GM23338 (cell line): ENCODE measurements at regions not wholly inside any gene's neighbourhood (a gene's known extent, or its start where the extent isn't known, plus 50 kb on each side); places are given as distances from the start of the nearest gene placed in this dataset.
"Not testable (repeated sequence)": the region's sequence is repeated elsewhere in the genome, so short reads cannot be mapped to it uniquely, and the experiment has no call there.

Experiments used
- ATAC-seq: fragments of 200-7000 bp; cut with Tn5 transposase; 3 replicates; pipeline ENCODE4 v1.9.1; 2020
- DNase-seq: peaks from one replicate; pipeline ENCODE4 v3.0.0-alpha.2; 2015; ENCODE audit warnings: low spot score
- H2AFZ ChIP-seq: fragments of 200-600 bp; sonication (generic); 2 replicates; pipeline ENCODE4 v1.8.0; 2016; ENCODE audit warnings: antibody characterized with exemption, mild to moderate bottlenecking, moderate library complexity
- H3F3A ChIP-seq: fragments of 200-600 bp; sonication (generic); replicated peaks from 2 replicates; pipeline ENCODE4 v1.8.0; 2017; ENCODE audit warnings: antibody characterized with exemption, mixed run types, low read depth
- H3K27ac ChIP-seq: fragments of 200-600 bp; sonication (generic); 2 replicates; pipeline ENCODE4 v1.6.1; 2016; ENCODE audit warnings: low read depth
- H3K27me3 ChIP-seq: fragments of 200-600 bp; sonication (generic); 2 replicates; pipeline ENCODE4 v1.8.0; 2016; ENCODE audit warnings: mild to moderate bottlenecking, mixed run types, moderate library complexity; ENCODE audit not compliant: insufficient read depth
- H3K36me3 ChIP-seq: fragments of 200-600 bp; sonication (generic); 2 replicates; pipeline ENCODE4 v1.8.0; 2016; ENCODE audit warnings: mild to moderate bottlenecking; ENCODE audit not compliant: insufficient read depth
- H3K4me1 ChIP-seq: fragments of 200-600 bp; sonication (generic); 2 replicates; pipeline ENCODE4 v1.8.0; 2016; ENCODE audit warnings: mild to moderate bottlenecking, moderate library complexity; ENCODE audit not compliant: insufficient read depth
- H3K4me2 ChIP-seq: fragments of 200-600 bp; sonication (generic); 2 replicates; pipeline ENCODE4 v1.7.1; 2017; ENCODE audit warnings: mixed run types
- H3K4me3 ChIP-seq: fragments of 200-600 bp; sonication (generic); 2 replicates; pipeline ENCODE4 v1.6.1; 2016; ENCODE audit warnings: mixed run types
- H3K79me2 ChIP-seq: fragments of 200-600 bp; sonication (generic); replicated peaks from 2 replicates; pipeline ENCODE4 v1.8.0; 2017; ENCODE audit warnings: mild to moderate bottlenecking; ENCODE audit not compliant: insufficient read depth
- H3K9me2 ChIP-seq: fragments of 200-600 bp; sonication (generic); 2 replicates; pipeline ENCODE4 v1.8.0; 2017; ENCODE audit not compliant: insufficient read depth
- H4K20me1 ChIP-seq: fragments of 200-600 bp; sonication (generic); replicated peaks from 2 replicates; pipeline ENCODE4 v1.8.0; 2017; ENCODE audit warnings: mild to moderate bottlenecking; ENCODE audit not compliant: insufficient read depth
- H3K27ac Mint-ChIP-seq: 2 replicates; pipeline ENCODE4 v1.8.0; 2020; ENCODE audit warnings: inconsistent platforms, mild to moderate bottlenecking, moderate library complexity, mixed read lengths
- H3K27me3 Mint-ChIP-seq: 3 replicates; pipeline ENCODE4 v1.8.0; 2022; ENCODE audit warnings: low read depth, mild to moderate bottlenecking, moderate library complexity, mixed read lengths, inconsistent platforms; ENCODE audit not compliant: insufficient read depth, poor library complexity
- H3K36me3 Mint-ChIP-seq: 3 replicates; pipeline ENCODE4 v1.8.0; 2021; ENCODE audit warnings: low read depth, mild to moderate bottlenecking, inconsistent platforms, moderate library complexity, mixed read lengths
- H3K4me1 Mint-ChIP-seq: 3 replicates; pipeline ENCODE4 v1.8.0; 2020; ENCODE audit warnings: mild to moderate bottlenecking, inconsistent platforms, mixed read lengths
- H3K4me3 Mint-ChIP-seq: 3 replicates; pipeline ENCODE4 v1.8.0; 2021; ENCODE audit warnings: moderate library complexity, mild to moderate bottlenecking, inconsistent platforms, mixed read lengths
- H3K9me3 Mint-ChIP-seq: 3 replicates; pipeline ENCODE4 v1.8.0; 2020; ENCODE audit warnings: moderate library complexity, mild to moderate bottlenecking, inconsistent platforms, mixed read lengths
- CREB1 ChIP-seq: fragments of 250-450 bp; sonication (Bioruptor Pico); IDR thresholded peaks from 2 replicates; pipeline ENCODE4 v1.5.0; 2020; ENCODE audit warnings: low read depth, mild to moderate bottlenecking, moderate library complexity
- CTCF ChIP-seq, 2 experiments: fragments of 200-600 bp in 1 of 2; sonication (generic) in 1 of 2; conservative IDR thresholded peaks; 2 replicates each; pipeline versions ENCODE4 v1.5.1 to v1.6.1; 2016 to 2017; ENCODE audit warnings: antibody characterized with exemption in 2 of 2, low read depth in 2 of 2, mild to moderate bottlenecking in 2 of 2, moderate library complexity in 1 of 2
- EZH2 ChIP-seq: fragments of 200-600 bp; sonication (generic); IDR thresholded peaks from one replicate; pipeline ENCODE4 v1.8.0; 2017; ENCODE audit warnings: antibody characterized with exemption, mild to moderate bottlenecking, low read depth; ENCODE audit not compliant: unreplicated experiment
- JUNB ChIP-seq: IDR thresholded peaks from one replicate; pipeline ENCODE4 v1.6.1; 2016; ENCODE audit warnings: antibody characterized with exemption; ENCODE audit not compliant: unreplicated experiment
- POLR2AphosphoS5 ChIP-seq: IDR thresholded peaks from 2 replicates; pipeline ENCODE4 v1.6.1; 2016; ENCODE audit warnings: antibody characterized with exemption, low read depth
- STAT1 ChIP-seq: IDR thresholded peaks from one replicate; pipeline ENCODE4 v1.6.1; 2016; ENCODE audit warnings: antibody characterized with exemption; ENCODE audit not compliant: unreplicated experiment
- ZNF114 ChIP-seq: fragments of 250-450 bp; sonication (Bioruptor Pico); IDR thresholded peaks from 2 replicates; pipeline ENCODE4 v1.5.0; 2020; ENCODE audit warnings: mild to moderate bottlenecking, moderate library complexity
- ZNF331 ChIP-seq: fragments of 250-450 bp; sonication (Bioruptor Pico); IDR thresholded peaks from 2 replicates; pipeline ENCODE4 v1.5.0; 2020; ENCODE audit warnings: low read depth, mild to moderate bottlenecking, moderate library complexity
- TF ChIP-seq, protein P1 (sequence below): IDR thresholded peaks from one replicate; pipeline ENCODE4 v1.6.1; 2018; ENCODE audit warnings: antibody characterized with exemption; ENCODE audit not compliant: unreplicated experiment
- TF ChIP-seq, protein P2 (sequence below): IDR thresholded peaks from 2 replicates; pipeline ENCODE4 v1.6.1; 2016; ENCODE audit warnings: antibody characterized with exemption

- TF ChIP-seq ZNF331 (no peak), CREB1 (CRISPR knock-in tag) (no peak), EZH2 (no peak)
Measured at GRCh38 chr9:82135106-82135505, 146.5 kb downstream of the SPATA31D1 start (continued).

GRCh38 chr9:82138081-82138480 lies 149.5 kb downstream of the SPATA31D1 start:
- not testable (repeated sequence) for H3K9me3 Mint-ChIP-seq, H3K27me3 ChIP-seq, H3K27ac ChIP-seq, H2AFZ ChIP-seq, H3K4me1 Mint-ChIP-seq, H4K20me1 ChIP-seq, H3K27ac Mint-ChIP-seq, H3F3A ChIP-seq, H3K36me3 Mint-ChIP-seq, H3K4me1 ChIP-seq, ATAC-seq, H3K27me3 Mint-ChIP-seq, H3K9me2 ChIP-seq, H3K4me2 ChIP-seq, DNase-seq, H3K4me3 ChIP-seq, H3K36me3 ChIP-seq, H3K79me2 ChIP-seq, H3K4me3 Mint-ChIP-seq

DNA sequence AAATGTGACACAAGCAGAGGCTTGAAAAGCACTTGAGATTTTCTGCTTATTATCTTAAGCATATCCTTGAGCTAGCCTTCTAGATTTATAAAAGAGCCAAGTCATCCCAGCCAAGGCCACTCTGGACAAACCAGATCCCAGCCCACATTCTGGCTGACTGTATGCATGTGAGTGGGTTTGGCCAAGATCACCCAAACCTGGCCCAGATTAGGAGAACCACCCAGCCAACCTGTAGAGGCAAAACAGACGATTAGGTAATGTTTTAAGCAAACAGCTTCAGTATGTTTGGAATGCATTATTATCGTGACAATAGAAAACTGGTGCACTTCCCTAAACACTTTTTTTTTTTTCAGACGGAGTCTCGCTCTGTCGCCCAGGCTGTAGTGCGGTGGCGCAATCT lies 151.9 kb downstream of the SPATA31D1 start:
- peaks cover 5% of the 10 kb centered on the region; the same call in 2 of the 3 replicates for H3K36me3 Mint-ChIP-seq
- H3K4me3 ChIP-seq, result no peak overlapping the region
- 0 out of 2 replicates have a peak, but pooled peaks cover 5% of the 10 kb centered on the region for H3K9me2 ChIP-seq
- no peaks in the 10 kb centered on the region for H3K79me2 ChIP-seq
- H3K4me2 ChIP-seq, result no peak overlapping the region
- peaks cover 3% of the 10 kb centered on the region; the same call in 2 of the 3 replicates for H3K9me3 Mint-ChIP-seq
- DNase-seq, result no peak
- H3K4me1 Mint-ChIP-seq, result no peaks in the 10 kb centered on the region
- H3K27ac ChIP-seq, result no peak overlapping the region
- no peak for ATAC-seq
- no peaks in the 10 kb centered on the region for H4K20me1 ChIP-seq
- no peaks in the 10 kb centered on the region for H3K27me3 Mint-ChIP-seq
- H3K4me3 Mint-ChIP-seq, result no peak overlapping the region
- no peaks in the 10 kb centered on the region for H3K36me3 ChIP-seq
- no peaks in the 10 kb centered on the region for H3K4me1 ChIP-seq
- no peaks in the 10 kb centered on the region for H3F3A ChIP-seq
- no peak overlapping the region for H3K27ac Mint-ChIP-seq
- no peaks in the 10 kb centered on the region for H3K27me3 ChIP-seq
- H2AFZ ChIP-seq, result no peak overlapping the region
- TF ChIP-seq CREB1 (CRISPR knock-in tag) (no peak), JUNB (no peak), POLR2AphosphoS5 (no peak), ZNF331 (no peak), CTCF (conservative IDR thresholded peaks at IDR 0.05; ENCODE audit: low read depth in 2 of 2) (no peak), ZNF114 (CRISPR knock-in tag) (no peak), STAT1 (no peak)
- TF ChIP-seq, protein P1, sequence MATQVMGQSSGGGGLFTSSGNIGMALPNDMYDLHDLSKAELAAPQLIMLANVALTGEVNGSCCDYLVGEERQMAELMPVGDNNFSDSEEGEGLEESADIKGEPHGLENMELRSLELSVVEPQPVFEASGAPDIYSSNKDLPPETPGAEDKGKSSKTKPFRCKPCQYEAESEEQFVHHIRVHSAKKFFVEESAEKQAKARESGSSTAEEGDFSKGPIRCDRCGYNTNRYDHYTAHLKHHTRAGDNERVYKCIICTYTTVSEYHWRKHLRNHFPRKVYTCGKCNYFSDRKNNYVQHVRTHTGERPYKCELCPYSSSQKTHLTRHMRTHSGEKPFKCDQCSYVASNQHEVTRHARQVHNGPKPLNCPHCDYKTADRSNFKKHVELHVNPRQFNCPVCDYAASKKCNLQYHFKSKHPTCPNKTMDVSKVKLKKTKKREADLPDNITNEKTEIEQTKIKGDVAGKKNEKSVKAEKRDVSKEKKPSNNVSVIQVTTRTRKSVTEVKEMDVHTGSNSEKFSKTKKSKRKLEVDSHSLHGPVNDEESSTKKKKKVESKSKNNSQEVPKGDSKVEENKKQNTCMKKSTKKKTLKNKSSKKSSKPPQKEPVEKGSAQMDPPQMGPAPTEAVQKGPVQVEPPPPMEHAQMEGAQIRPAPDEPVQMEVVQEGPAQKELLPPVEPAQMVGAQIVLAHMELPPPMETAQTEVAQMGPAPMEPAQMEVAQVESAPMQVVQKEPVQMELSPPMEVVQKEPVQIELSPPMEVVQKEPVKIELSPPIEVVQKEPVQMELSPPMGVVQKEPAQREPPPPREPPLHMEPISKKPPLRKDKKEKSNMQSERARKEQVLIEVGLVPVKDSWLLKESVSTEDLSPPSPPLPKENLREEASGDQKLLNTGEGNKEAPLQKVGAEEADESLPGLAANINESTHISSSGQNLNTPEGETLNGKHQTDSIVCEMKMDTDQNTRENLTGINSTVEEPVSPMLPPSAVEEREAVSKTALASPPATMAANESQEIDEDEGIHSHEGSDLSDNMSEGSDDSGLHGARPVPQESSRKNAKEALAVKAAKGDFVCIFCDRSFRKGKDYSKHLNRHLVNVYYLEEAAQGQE, result no peak
- TF ChIP-seq, protein P2, sequence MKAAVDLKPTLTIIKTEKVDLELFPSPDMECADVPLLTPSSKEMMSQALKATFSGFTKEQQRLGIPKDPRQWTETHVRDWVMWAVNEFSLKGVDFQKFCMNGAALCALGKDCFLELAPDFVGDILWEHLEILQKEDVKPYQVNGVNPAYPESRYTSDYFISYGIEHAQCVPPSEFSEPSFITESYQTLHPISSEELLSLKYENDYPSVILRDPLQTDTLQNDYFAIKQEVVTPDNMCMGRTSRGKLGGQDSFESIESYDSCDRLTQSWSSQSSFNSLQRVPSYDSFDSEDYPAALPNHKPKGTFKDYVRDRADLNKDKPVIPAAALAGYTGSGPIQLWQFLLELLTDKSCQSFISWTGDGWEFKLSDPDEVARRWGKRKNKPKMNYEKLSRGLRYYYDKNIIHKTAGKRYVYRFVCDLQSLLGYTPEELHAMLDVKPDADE, result no peak
